Skeletal muscle satellite cell (primary cell): ENCODE measurements at regions not wholly inside any gene's neighbourhood (a gene's known extent, or its start where the extent isn't known, plus 50 kb on each side); places are given as distances from the start of the nearest gene placed in this dataset.

Source experiments
- H3K27me3 ChIP-seq: 2 replicates; pipeline ENCODE4 v1.7.0; 2013; ENCODE audit warnings: low read length; ENCODE audit not compliant: control insufficient read depth, insufficient read depth
- H3K36me3 ChIP-seq: 2 replicates; pipeline ENCODE4 v1.7.0; 2013; ENCODE audit warnings: mild to moderate bottlenecking, control low read depth, low read length; ENCODE audit not compliant: insufficient read depth
- H3K4me1 ChIP-seq: 2 replicates; pipeline ENCODE4 v1.7.0; 2013; ENCODE audit warnings: low read length; ENCODE audit not compliant: control insufficient read depth, insufficient read depth
- H3K4me2 ChIP-seq: 2 replicates; pipeline ENCODE4 v1.7.0; 2013; ENCODE audit warnings: mild to moderate bottlenecking, low read length
- H3K4me3 ChIP-seq: 2 replicates; pipeline ENCODE4 v1.7.0; 2013; ENCODE audit warnings: low read length
- H3K9ac ChIP-seq: 2 replicates; pipeline ENCODE4 v1.7.0; 2013; ENCODE audit warnings: mild to moderate bottlenecking, low read depth, low read length, moderate library complexity
- H3K9me3 ChIP-seq: replicated peaks from 2 replicates; pipeline ENCODE4 v1.7.0; 2013; ENCODE audit warnings: mild to moderate bottlenecking, control low read depth, low read length

- Histone ChIP-seq H3K36me3 (no peaks in the 10 kb centered on the region), H3K4me3 (peak overlapping the region; percentile 60), H3K27me3 (peaks cover 46% of the 10 kb centered on the region), H3K9ac (no peak overlapping the region), H3K4me1 (peaks cover 3% of the 10 kb centered on the region), H3K4me2 (peak overlapping the region; percentile 81), H3K9me3 (no peaks in the 10 kb centered on the region)
Observed at GRCh38 chr7:32298408-32299132, 191.6 kb downstream of the LSM5 start.

DNA sequence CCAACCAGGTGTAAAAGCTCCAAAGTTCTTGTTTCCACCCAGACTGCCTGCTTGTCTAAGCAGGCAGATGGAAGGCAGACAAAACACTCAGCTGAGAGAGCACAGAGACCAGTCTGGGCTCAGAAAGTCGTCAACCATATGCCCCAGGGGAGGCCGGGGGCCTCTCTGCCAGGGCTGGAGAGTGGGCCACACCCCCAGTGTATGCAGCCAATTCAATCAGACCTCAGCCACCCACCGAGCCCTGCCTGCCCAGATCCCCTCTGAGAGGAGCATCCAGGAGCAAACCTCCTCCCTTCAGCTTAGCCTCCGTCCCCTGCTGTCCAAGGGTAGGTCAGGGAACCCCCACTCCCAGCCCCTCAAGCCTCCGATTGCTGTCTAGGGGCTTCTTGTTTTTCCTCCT is 196.3 kb downstream of the LSM5 start:
- Histone ChIP-seq H3K9me3 (no peaks in the 10 kb centered on the region), H3K27me3 (peaks cover 25% of the 10 kb centered on the region), H3K9ac (no peak overlapping the region), H3K36me3 (no peaks in the 10 kb centered on the region), H3K4me3 (no peak overlapping the region), H3K4me1 (no peaks in the 10 kb centered on the region), H3K4me2 (no peak overlapping the region)

- no peaks in the 10 kb centered on the region for H3K27me3 ChIP-seq
- no peaks in the 10 kb centered on the region for H3K36me3 ChIP-seq
- H3K4me1 ChIP-seq: no peaks in the 10 kb centered on the region
- H3K4me2 ChIP-seq: no peak overlapping the region
- no peaks in the 10 kb centered on the region for H3K9me3 ChIP-seq
- no peak overlapping the region for H3K4me3 ChIP-seq
- no peak overlapping the region for H3K9ac ChIP-seq
Observed at GRCh38 chr7:32289651-32290414, 200.3 kb downstream of the LSM5 start.

DNA sequence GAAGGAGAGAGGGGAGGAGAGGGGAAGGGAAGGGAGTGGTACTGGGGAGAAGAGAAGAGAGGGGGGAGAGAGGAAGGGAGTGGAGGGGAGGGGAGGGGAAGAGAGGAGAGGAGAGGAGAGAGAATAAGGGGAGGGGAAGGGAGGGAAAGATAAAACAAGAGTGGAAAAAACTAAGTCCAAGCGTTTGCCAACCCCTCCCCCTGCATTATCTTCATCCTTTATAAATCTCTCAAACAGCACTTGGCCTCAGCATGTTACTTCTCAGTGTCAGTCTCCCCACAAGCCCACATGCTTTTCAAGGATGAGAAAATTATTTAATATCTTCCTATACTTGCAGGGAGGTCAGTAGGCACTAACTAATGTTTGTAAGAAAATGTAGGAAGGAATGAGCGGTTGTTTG is 204.5 kb downstream of the LSM5 start:
- H3K4me1 ChIP-seq: no peaks in the 10 kb centered on the region
- H3K4me2 ChIP-seq: no peak overlapping the region
- no peaks in the 10 kb centered on the region for H3K9me3 ChIP-seq
- H3K9ac ChIP-seq: no peak overlapping the region
- no peak overlapping the region for H3K4me3 ChIP-seq
- H3K36me3 ChIP-seq: no peaks in the 10 kb centered on the region
- no peaks in the 10 kb centered on the region for H3K27me3 ChIP-seq

- no peaks in the 10 kb centered on the region for H3K9me3 ChIP-seq
- no peak overlapping the region for H3K9ac ChIP-seq
- H3K4me1 ChIP-seq: no peaks in the 10 kb centered on the region
- H3K4me3 ChIP-seq: no peak overlapping the region
- H3K36me3 ChIP-seq: no peaks in the 10 kb centered on the region
- H3K4me2 ChIP-seq: no peak overlapping the region
- no peaks in the 10 kb centered on the region for H3K27me3 ChIP-seq
Observed at GRCh38 chr7:32283546-32283945, 206.6 kb downstream of the LSM5 start.

DNA sequence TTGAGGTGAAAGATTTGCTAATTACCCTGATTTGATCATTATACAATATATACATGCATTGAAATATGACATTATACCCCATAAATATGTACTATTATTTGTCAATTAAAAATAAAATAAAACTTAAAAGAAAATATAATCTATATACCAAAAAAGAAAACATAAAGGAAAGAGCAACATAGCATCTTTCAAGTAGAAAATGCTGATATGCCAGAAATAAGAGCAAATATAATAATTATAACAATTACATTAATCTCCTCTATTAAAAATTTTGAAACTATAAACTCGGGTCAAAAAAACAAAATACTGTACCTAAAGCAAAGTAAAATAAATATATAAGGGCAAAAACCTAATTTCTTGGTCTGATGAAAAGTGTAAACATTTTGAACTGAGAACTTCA is 209.3 kb upstream of the PDE1C start:
- no peaks in the 10 kb centered on the region for H3K4me1 ChIP-seq
- H3K4me2 ChIP-seq: no peak overlapping the region
- no peak overlapping the region for H3K4me3 ChIP-seq
- H3K9ac ChIP-seq: no peak overlapping the region
- H3K36me3 ChIP-seq: no peaks in the 10 kb centered on the region
- no peaks in the 10 kb centered on the region for H3K27me3 ChIP-seq
- no peaks in the 10 kb centered on the region for H3K9me3 ChIP-seq

GRCh38 chr7:32275216-32276009 is 205.2 kb upstream of the PDE1C start:
- Histone ChIP-seq H3K9ac (no peak overlapping the region), H3K4me1 (no peaks in the 10 kb centered on the region), H3K9me3 (no peaks in the 10 kb centered on the region), H3K4me2 (no peak overlapping the region), H3K36me3 (no peaks in the 10 kb centered on the region), H3K4me3 (no peak overlapping the region), H3K27me3 (no peaks in the 10 kb centered on the region)

- H3K9me3 ChIP-seq: no peaks in the 10 kb centered on the region
- H3K27me3 ChIP-seq: no peaks in the 10 kb centered on the region
- H3K9ac ChIP-seq: no peak overlapping the region
- no peak overlapping the region for H3K4me2 ChIP-seq
- H3K4me3 ChIP-seq: no peak overlapping the region
- no peaks in the 10 kb centered on the region for H3K36me3 ChIP-seq
- no peaks in the 10 kb centered on the region for H3K4me1 ChIP-seq
Observed at GRCh38 chr7:32273297-32273696, 203.1 kb upstream of the PDE1C start.

- Histone ChIP-seq H3K9me3 (no peaks in the 10 kb centered on the region), H3K4me1 (no peaks in the 10 kb centered on the region), H3K9ac (no peak overlapping the region), H3K36me3 (no peaks in the 10 kb centered on the region), H3K4me3 (no peak overlapping the region), H3K27me3 (no peaks in the 10 kb centered on the region), H3K4me2 (no peak overlapping the region)
Observed at GRCh38 chr7:32266932-32267475, 196.8 kb upstream of the PDE1C start.

DNA sequence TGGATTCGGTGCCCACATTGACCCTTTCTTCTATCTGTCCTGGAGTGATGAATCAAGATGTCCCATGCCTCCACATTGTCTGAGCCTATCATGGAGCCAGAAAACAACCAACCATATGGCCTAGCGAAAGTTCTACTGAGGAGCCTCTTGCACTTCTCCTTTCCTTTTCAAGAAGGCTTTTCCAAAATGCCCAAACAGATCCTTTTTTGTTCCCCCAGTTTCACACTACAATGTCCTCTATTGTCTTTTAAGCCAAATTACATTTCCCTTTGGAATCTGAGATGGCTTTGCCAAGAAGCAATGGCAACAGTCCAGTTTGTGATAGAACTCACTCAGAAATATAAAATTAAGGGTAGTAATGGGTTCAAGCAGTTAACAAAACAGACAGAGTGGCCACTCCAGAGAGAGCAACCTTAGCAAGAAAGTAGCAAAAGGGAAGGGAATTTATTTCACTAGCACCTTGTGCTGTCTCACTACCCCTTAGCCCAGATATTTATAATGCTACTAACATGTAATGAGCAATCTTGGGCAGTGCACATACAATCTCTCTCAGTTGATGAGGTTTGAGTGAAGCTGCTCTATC is 194.6 kb upstream of the PDE1C start:
- H3K4me2 ChIP-seq: no peak overlapping the region
- no peak overlapping the region for H3K4me3 ChIP-seq
- H3K27me3 ChIP-seq: no peaks in the 10 kb centered on the region
- no peak overlapping the region for H3K9ac ChIP-seq
- H3K9me3 ChIP-seq: no peaks in the 10 kb centered on the region
- H3K36me3 ChIP-seq: no peaks in the 10 kb centered on the region
- H3K4me1 ChIP-seq: no peaks in the 10 kb centered on the region

DNA sequence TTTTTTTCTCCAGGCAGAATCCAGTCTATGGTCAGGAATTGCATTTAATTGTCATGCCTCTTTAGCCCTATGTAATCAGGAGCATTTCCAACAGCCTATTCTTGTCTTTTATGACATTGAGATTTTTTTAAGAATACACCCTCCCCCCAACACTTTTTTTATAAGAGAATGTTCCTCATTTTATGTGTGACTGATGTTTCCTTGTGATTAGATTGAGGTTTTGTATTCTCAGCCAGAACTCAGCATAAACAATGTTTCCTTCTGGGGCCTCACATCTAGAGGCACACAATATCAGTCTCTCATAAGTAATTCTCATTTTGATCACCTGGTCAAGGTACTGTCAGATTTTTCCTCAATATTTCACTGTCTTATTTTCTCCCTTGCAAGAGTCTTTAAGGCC is 193.4 kb upstream of the PDE1C start:
- Histone ChIP-seq H3K9me3 (no peaks in the 10 kb centered on the region), H3K4me1 (no peaks in the 10 kb centered on the region), H3K4me2 (no peak overlapping the region), H3K27me3 (no peaks in the 10 kb centered on the region), H3K36me3 (no peaks in the 10 kb centered on the region), H3K4me3 (no peak overlapping the region), H3K9ac (no peak overlapping the region)
